ENCODE measurements at regions not wholly inside any gene's neighbourhood (a gene's known extent, or its start where the extent isn't known, plus 50 kb on each side); places are given as distances from the start of the nearest gene placed in this dataset.

DNA sequence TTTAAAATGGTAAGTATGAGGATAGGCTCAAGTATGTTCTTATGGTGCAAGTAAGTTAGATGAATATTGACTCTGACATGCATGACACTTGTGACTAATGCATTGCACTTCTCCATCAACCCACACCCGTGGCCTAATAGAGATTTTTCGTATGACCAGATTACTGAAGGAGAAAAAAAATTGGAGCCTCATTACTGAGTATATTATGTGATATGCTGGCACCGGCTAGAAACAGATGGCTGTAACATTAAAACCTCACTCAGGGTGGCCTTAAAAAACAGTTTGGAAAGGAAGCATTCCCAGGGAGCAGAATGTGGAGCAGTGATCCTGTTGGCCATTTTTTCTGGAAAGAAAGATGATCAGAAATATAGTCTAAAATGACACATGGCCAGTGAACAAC lies 766.4 kb downstream of the PRELID2 start:
- in situ Hi-C loops (cut with HindIII; ENCODE audit: extremely low pct_ligation_motif_present, low pct_unique_long_range_greater_than_20kb): no loop called here
- no TSS peak for BruUV-seq (replicated peaks)

GRCh38 chr5:145062280-145063062 lies 772.7 kb downstream of the PRELID2 start:
- Histone ChIP-seq H3K4me2 (ENCODE audit: low read depth, low read length) (no peak overlapping the region), H4K20me1 (ENCODE audit: insufficient read depth, low read length) (no peaks in the 10 kb centered on the region), H3K36me3 (replicated peaks in 1 of 2; ENCODE audit: control insufficient read depth in 1 of 2, insufficient read depth in 2 of 2, low read length in 2 of 2) (no peaks in the 10 kb centered on the region), H3K9ac (ENCODE audit: insufficient read depth, low read depth, low read length) (no peak overlapping the region), H3K9me3 (ENCODE audit: low read length) (no peaks in the 10 kb centered on the region), H3K27ac (ENCODE audit: extremely low read length, insufficient read depth, low read length) (no peak overlapping the region), H3K79me2 (ENCODE audit: insufficient read depth, low read length) (no peaks in the 10 kb centered on the region), H3K4me3 (replicated peaks in 1 of 3; ENCODE audit: insufficient read depth in 1 of 3, low read depth in 2 of 3, low read length in 3 of 3) (no peak overlapping the region), H3K27me3 (ENCODE audit: control insufficient read depth in 1 of 2, insufficient read depth in 2 of 2, low read length in 2 of 2) (no peaks in the 10 kb centered on the region), H3K4me1 (ENCODE audit: insufficient read depth, low read length) (peaks cover 8% of the 10 kb centered on the region; the same call in 1 of the 2 replicates), H2AFZ (ENCODE audit: low read length) (no peak overlapping the region)
- TF ChIP-seq HOXA9 (CRISPR knock-in tag; IDR thresholded peaks at IDR 0.05; ENCODE audit: borderline replicate concordance) (no peak), ATF7 (IDR thresholded peaks at IDR 0.05) (peak; percentile 77), ATF7 (CRISPR knock-in tag; IDR thresholded peaks at IDR 0.05) (no peak)
- ATAC-seq: no peak; the same call in 2 of the 3 replicates
- ChIA-PET CTCF (ENCODE audit: low intra/inter-chr PET ratio, low total read pairs) (no interaction called here), POLR2A (no interaction called here)
- intact Hi-C loops (cut with micrococcal nuclease; ENCODE audit: unreplicated experiment): no loop called here
- no peak for FAIRE-seq
- BruUV-seq (replicated peaks): no TSS peak
- DNase-seq (ENCODE audit: low spot score): no peak
- WGBS (ENCODE audit: low lambda C conversion rate): 36% methylated on average over 6 of the region's 6 CpGs
- in situ Hi-C loops (cut with HindIII; ENCODE audit: extremely low pct_ligation_motif_present, low pct_unique_long_range_greater_than_20kb): no loop called here

More for the DNA sequence above, 766.4 kb downstream of the PRELID2 start:
- Histone ChIP-seq H2AFZ (ENCODE audit: low read length) (no peak overlapping the region), H3K27me3 (ENCODE audit: control insufficient read depth in 1 of 2, insufficient read depth in 2 of 2, low read length in 2 of 2) (no peaks in the 10 kb centered on the region), H4K20me1 (ENCODE audit: insufficient read depth, low read length) (no peaks in the 10 kb centered on the region), H3K9ac (ENCODE audit: insufficient read depth, low read depth, low read length) (no peak overlapping the region), H3K4me1 (ENCODE audit: insufficient read depth, low read length) (no peaks in the 10 kb centered on the region), H3K27ac (ENCODE audit: extremely low read length, insufficient read depth, low read length) (no peak overlapping the region), H3K4me2 (ENCODE audit: low read depth, low read length) (no peak overlapping the region), H3K79me2 (ENCODE audit: insufficient read depth, low read length) (no peaks in the 10 kb centered on the region), H3K4me3 (replicated peaks in 1 of 3; ENCODE audit: insufficient read depth in 1 of 3, low read depth in 2 of 3, low read length in 3 of 3) (no peak overlapping the region), H3K36me3 (replicated peaks in 1 of 2; ENCODE audit: control insufficient read depth in 1 of 2, insufficient read depth in 2 of 2, low read length in 2 of 2) (no peaks in the 10 kb centered on the region), H3K9me3 (ENCODE audit: low read length) (no peaks in the 10 kb centered on the region)
- ChIA-PET POLR2A (no interaction called here), CTCF (ENCODE audit: low intra/inter-chr PET ratio, low total read pairs) (no interaction called here)
- 0% methylated on average over 3 of the region's 3 CpGs for WGBS (ENCODE audit: low lambda C conversion rate)
- no peak for DNase-seq (ENCODE audit: low spot score)
- no peak for ATAC-seq
- intact Hi-C loops (cut with micrococcal nuclease; ENCODE audit: unreplicated experiment): no loop called here
- TF ChIP-seq TP53 (CRISPR knock-in tag; conservative IDR thresholded peaks at IDR 0.05): no peak
- FAIRE-seq: no peak

Measured in HepG2 (cell line).